Fibroblast of the aortic adventitia (primary cell): ENCODE measurements at regions not wholly inside any gene's neighbourhood (a gene's known extent, or its start where the extent isn't known, plus 50 kb on each side); places are given as distances from the start of the nearest gene placed in this dataset.

Experiments used
- DNase-seq: peaks from one replicate; pipeline ENCODE4 v3.0.0-alpha.2; 2010; ENCODE audit warnings: low read depth
- H3K4me3 ChIP-seq: 2 replicates; pipeline ENCODE4 v1.5.1; 2011; ENCODE audit warnings: low read depth, mild to moderate bottlenecking, control low read depth, low read length, moderate library complexity
- TF ChIP-seq, protein P1 (sequence below): IDR thresholded peaks from 2 replicates; pipeline ENCODE4 v1.5.1; 2011; ENCODE audit warnings: mild to moderate bottlenecking, low read length, control low read depth, inconsistent platforms; ENCODE audit not compliant: insufficient read depth

DNA sequence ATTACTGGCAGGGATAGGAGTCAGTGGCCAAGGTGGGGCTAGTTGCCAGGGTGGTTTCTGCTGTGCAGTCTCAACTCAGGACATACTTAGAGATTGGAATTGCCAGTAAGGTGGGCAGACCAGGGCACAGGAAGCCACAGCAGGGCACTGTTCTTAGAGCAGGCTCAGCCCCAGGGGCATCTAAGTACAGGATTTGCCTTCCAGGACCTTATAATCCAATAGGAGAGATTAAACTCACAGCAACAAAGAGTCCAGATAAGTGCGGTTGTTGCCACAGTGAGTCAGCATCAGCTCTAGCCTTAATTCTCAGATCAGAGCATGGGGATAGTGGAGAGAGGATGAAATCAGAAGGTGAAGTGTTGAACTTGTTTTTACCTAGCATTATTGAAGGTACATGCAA lies 265.8 kb upstream of the TRPC7 start:
- H3K4me3 ChIP-seq, result no peak overlapping the region
- peak; percentile 32 for DNase-seq
- TF ChIP-seq, protein P1, sequence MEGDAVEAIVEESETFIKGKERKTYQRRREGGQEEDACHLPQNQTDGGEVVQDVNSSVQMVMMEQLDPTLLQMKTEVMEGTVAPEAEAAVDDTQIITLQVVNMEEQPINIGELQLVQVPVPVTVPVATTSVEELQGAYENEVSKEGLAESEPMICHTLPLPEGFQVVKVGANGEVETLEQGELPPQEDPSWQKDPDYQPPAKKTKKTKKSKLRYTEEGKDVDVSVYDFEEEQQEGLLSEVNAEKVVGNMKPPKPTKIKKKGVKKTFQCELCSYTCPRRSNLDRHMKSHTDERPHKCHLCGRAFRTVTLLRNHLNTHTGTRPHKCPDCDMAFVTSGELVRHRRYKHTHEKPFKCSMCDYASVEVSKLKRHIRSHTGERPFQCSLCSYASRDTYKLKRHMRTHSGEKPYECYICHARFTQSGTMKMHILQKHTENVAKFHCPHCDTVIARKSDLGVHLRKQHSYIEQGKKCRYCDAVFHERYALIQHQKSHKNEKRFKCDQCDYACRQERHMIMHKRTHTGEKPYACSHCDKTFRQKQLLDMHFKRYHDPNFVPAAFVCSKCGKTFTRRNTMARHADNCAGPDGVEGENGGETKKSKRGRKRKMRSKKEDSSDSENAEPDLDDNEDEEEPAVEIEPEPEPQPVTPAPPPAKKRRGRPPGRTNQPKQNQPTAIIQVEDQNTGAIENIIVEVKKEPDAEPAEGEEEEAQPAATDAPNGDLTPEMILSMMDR, result no peak

DNA sequence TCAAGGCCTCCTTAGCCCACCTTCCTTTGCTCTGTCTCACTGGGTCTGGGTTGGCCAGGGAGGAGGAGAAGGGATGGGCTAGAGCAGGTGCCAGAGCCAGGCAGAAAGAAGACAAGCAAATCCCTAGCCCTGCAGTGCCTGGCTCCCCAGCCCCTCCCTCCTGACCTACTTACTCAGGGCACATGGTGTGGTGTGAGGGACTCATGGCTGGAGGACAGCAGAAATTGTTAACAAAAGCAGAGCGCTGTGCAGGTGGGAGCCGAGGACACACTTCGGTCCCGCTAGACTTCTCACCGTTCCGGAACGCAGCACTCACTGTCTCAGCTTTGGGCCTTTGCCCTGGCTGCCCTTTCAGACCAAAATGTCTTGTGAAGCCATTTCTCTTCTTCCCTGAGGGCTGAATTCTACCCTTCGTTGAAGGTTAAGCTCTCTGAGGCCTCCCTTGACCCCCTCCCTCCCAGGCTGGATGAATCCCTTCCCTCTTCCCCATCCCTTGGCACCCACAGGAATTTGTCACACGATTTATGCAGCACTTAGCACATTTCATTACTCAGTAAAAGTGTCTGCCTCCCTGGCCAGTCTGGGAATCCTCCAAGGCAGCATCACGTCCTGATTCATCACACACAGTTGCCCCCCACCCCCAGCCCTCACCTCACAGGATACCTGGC lies 263.9 kb upstream of the TRPC7 start:
- no peak overlapping the region for H3K4me3 ChIP-seq
- no peak for DNase-seq
- TF ChIP-seq, protein P1, result no peak

DNA sequence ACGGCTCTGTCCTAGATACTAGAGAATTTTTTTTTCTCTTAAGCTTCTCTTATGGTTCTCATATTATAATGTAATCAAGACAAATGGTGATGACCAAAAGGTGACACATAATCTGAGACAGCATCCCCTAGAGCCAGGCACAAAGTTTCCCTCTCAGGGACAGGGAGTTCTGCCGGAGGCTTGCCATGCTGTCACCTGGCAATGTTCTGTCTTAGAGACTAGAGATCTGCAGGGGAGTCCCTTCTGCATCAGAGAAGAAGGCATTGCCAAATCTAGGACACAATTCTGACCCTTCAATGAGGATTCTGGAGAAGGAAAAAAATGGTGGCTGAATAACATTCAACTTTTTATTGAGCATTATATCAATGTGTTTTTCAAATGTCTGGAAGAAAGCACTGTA lies 261.2 kb upstream of the TRPC7 start:
- no peak for DNase-seq

DNA sequence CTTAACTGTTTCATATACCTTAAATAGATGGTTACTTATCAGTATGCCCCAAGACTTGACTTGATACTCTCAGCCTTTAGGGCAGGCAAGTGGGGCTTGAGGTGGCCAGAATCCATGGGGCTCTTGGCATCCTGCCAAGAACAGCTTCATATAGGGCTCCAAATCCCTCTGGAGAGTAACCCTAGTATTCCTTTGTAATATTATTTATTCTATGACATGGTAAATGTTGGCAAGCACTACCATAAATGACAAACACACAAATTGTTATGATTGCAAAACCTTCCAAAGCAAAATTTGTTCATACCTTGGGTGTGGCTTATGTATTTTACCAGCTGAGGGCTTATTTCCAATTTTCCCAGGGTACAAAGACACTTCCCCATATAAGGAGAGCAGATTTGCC lies 257.4 kb upstream of the TRPC7 start:
- H3K4me3 ChIP-seq, result no peak overlapping the region
- peak; percentile 9 for DNase-seq
- TF ChIP-seq, protein P1, result no peak

More for the DNA sequence above, 261.2 kb upstream of the TRPC7 start:
- TF ChIP-seq, protein P1, result no peak
- H3K4me3 ChIP-seq, result no peak overlapping the region

DNA sequence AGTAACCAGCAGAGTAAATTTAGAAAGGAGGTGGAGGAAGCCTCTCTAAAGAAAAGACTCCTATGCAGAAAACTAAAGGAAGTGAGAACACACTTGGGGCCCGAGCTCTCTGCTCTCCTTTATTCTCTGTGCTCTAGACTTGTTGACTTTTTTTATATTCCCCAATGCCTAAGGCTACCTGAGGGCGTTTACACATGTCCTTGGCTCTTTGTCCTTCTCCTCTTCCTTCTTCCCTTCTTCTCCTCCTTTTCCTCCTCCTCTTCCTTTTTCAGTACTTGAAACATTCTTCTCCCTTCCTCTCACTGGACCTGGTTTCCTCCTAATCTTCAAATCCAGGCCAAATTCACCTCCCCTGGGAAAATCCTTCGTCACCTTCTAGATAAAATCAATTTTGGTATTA lies 256.4 kb upstream of the TRPC7 start:
- TF ChIP-seq, protein P1, result no peak
- H3K4me3 ChIP-seq, result no peak overlapping the region
- no peak for DNase-seq

DNA sequence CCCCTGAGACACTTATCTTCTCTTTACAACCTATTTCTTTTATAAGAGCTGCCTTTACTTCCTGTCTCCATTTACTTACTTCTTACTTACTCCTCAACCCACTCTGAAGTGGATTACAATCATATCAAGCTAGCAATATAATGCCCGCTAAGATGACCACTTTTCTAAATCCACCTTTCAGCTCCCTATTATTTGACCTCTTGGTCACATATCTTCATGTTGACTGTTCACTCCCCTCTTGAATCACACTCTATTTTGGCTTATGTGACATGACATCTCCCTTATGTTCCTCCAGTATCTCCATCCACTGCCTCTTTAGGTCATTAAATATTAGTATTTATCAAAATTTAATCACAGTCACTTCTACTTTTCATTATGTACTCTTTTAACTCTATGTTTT lies 255.3 kb upstream of the TRPC7 start:
- H3K4me3 ChIP-seq, result no peak overlapping the region
- no peak for DNase-seq
- TF ChIP-seq, protein P1, result no peak

DNA sequence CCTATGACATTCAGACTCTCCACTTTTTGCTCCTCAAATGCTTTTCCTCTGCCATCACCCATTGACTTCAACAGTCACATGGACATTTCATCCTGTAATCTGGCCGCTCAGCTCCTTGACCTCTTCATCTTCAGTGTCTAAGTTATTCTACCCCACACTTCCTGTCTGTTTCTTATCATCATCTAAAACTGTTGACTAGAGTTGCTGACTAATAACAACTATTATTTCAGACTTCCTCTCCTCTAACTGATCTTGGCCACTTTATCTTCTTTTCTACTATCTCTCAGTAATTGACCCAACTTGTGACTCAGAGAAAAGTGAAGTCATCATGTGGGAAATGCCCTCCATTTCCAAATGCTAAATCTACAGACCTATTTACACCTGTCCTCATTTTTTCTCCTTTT lies 254.7 kb upstream of the TRPC7 start:
- TF ChIP-seq, protein P1, result no peak
- DNase-seq, result peak; percentile 49
- H3K4me3 ChIP-seq, result no peak overlapping the region
